Activated CD4-positive, alpha-beta T cell treated with anti-CD3 and anti-CD28 coated beads, Interleukin-2, amount 50 U/mL, for 24 hours (primary cell): ENCODE measurements at regions not wholly inside any gene's neighbourhood (a gene's known extent, or its start where the extent isn't known, plus 50 kb on each side); places are given as distances from the start of the nearest gene placed in this dataset.
"Not testable (repeated sequence)": the region's sequence is repeated elsewhere in the genome, so short reads cannot be mapped to it uniquely, and the experiment has no call there.

Experiments used
- DNase-seq, 2 donors: peaks; one replicate each; pipeline ENCODE4 v3.0.0-alpha.2; 2020; ENCODE audit warnings: low read depth in 1 of 2, low spot score in 1 of 2

DNA sequence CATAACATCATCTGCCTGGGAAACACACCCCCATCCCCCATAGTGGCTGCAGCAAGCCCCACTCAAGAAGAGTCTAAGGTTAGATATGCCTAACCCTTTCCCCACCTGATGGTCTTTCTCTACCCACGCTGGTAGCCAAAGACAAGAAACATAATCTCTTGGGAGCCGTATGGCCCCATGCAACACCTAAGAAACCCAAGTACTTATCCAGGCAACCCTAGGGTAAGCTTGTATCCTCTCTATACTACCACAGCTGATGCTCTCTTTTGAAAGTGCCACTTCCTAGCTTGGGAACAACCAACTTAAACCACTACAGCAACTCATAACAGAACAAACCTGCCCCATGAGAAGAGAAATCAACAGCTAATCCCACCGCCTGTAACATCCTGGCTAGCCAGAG is 161.1 kb downstream of the MSN start:
- DNase-seq: no peak

DNA sequence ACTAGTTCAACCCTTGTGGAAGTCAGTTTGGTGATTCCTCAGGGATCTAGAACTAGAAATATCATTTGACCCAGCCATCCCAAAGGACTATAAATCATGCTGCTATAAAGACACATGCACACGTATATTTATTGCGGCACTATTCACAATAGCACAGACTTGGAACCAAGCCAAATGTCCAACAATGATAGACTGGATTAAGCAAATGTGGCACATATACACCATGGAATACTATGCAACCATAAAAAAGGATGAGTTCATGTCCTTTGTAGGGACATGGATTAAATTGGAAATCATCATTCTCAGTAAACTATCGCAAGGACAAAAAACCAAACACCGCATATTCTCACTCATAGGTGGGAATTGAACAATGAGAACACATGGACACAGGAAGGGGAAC is 157.8 kb downstream of the MSN start:
- DNase-seq: not testable (repeated sequence)

DNA sequence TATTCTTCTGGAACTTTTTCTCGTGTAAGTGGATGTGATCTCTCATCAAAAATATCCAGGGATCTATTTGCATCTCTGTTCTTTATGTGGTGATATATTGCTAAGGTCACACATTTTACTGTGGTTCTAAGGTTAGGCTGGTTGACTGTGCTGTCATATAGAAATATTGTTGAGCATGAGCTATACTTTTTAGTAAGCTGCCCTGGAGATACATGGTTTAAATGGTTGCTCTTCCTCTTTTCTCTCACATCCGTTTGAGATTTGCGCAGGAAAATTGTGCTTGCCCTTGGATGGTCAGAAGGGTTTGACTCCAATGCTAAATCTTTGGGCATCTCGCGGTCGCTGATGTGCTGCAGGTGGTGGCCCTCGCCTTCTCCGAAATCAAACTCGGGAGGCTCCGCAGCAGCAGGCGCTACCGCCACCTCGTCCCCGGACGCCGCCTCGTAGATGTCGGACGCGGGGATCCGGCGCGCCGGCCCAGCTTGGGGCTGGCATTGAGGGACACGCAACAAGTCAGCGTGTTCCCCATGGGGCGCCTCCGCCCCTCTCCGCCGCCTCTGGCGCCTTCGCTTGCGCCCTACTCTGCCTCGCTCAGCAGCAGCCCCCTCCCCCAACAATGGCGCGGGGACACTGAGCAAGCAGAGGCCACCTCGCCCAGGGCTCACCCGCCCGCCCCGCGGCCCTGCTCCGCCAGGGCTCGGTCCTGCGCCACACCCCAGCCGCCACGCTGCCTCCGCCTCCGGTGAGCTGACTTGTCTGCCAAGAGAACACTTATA is 154.5 kb downstream of the MSN start:
- peak in 1 of 2 donors; percentile 1 for DNase-seq

DNA sequence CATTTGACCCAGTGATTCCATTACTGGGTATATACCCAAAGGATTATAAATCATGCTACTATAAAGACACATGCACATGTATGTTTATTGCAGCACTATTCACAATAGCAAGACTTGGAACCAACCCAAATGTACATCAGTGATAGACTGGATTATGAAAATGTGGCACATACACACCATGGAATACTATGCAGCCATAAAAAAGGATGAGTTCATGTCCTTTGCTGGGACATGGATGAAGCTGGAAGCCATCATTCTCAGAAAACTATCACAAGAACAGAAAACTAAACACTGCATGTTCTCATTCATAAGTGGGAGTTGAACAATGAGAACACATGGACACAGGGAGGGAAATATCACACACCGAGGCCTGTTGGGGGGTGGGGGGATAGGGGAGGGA is 152.5 kb downstream of the MSN start:
- not testable (repeated sequence) for DNase-seq

DNA sequence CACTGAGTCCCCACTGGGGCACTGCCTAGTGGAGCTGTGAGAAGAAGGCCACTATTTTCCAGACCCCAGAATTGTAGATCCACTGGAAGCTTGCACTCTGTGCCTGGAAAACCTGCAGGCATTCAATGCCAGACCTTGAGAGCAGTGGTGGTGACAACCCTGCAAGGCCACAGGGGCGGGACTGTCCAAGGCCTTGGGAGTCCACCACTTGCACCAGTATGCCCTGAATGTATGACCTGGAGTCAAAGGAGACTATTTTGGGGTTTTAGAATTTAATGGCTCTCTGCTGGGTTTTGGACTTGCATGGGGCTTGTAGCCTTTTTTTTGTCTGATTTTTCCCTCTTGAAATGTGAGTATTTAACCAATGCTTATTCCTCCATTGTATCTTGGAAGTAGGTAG is 145.8 kb downstream of the MSN start:
- no peak for DNase-seq

DNA sequence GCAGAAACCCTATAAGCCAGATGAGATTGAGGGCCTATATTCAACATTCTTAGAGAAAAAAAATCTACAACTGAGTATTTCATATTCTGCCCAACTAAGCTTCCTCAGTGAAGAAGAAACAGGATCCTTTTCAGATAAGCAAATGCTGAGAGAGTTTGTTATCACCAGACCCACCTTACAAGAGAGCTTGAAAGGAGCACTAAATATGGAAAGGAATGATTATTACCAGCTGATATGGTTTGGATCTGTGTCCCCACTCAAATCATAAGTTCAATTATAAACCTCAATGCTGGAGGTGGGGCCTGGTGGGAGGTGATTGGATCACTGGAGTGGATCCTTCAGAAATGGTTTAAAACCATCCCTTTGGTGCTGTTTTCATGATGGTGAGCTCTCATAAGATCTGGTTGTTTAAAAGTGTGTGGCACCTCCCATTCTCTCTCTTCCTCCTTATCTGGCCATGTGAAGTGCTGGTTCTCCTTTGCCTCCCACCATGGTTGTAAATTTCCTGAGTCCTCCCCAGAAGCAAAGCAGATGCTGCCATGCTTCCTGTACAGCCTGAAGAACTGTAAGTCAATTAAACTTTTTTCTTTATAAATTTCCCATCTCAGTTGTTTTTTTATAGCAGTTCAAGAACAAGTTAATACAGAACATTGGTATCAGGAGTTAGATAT is 144.2 kb downstream of the MSN start:
- DNase-seq: no peak
